HCEC 1CT (cell line): ENCODE measurements at regions not wholly inside any gene's neighbourhood (a gene's known extent, or its start where the extent isn't known, plus 50 kb on each side); places are given as distances from the start of the nearest gene placed in this dataset.

Experiments used
- DNase-seq: peaks from one replicate; pipeline ENCODE4 v3.0.0-alpha.2; 2017

- DNase-seq, result no peak
These were observed 604.0 kb downstream of the HS3ST4 start for GRCh38 chr16:26295625-26296304.

GRCh38 chr16:26301516-26301915 lies 609.8 kb downstream of the HS3ST4 start:
- DNase-seq, result no peak

- DNase-seq, result no peak
These were observed 625.1 kb downstream of the HS3ST4 start for GRCh38 chr16:26316683-26317464.

- DNase-seq, result no peak
These were observed 626.1 kb downstream of the HS3ST4 start for GRCh38 chr16:26317885-26318284.

- no peak for DNase-seq
These were observed 638.9 kb downstream of the HS3ST4 start for GRCh38 chr16:26330654-26331053.

- DNase-seq, result no peak
These were observed 642.7 kb downstream of the HS3ST4 start for GRCh38 chr16:26334218-26335111.

GRCh38 chr16:26335236-26335853 lies 643.6 kb downstream of the HS3ST4 start:
- DNase-seq, result no peak

- DNase-seq, result no peak
These were observed 650.9 kb downstream of the HS3ST4 start for GRCh38 chr16:26342621-26343020.

- no peak for DNase-seq
These were observed 652.5 kb downstream of the HS3ST4 start for GRCh38 chr16:26344240-26344776.

- no peak for DNase-seq
These were observed 653.2 kb downstream of the HS3ST4 start for GRCh38 chr16:26344976-26345375.

- no peak for DNase-seq
These were observed 654.2 kb downstream of the HS3ST4 start for GRCh38 chr16:26345966-26346365.

- no peak for DNase-seq
These were observed 656.3 kb downstream of the HS3ST4 start for GRCh38 chr16:26348095-26348494.

- DNase-seq, result no peak
These were observed 669.1 kb downstream of the HS3ST4 start for GRCh38 chr16:26360867-26361266.

- no peak for DNase-seq
These were observed 671.8 kb downstream of the HS3ST4 start for GRCh38 chr16:26363581-26363980.

- DNase-seq, result no peak
These were observed 673.6 kb downstream of the HS3ST4 start for GRCh38 chr16:26365161-26365940.

- no peak for DNase-seq
These were observed 679.6 kb downstream of the HS3ST4 start for GRCh38 chr16:26371349-26371869.

GRCh38 chr16:26374279-26374925 lies 682.6 kb downstream of the HS3ST4 start:
- no peak for DNase-seq

- DNase-seq, result no peak
These were observed 684.1 kb upstream of the C16orf82 start for GRCh38 chr16:26382586-26382985.

GRCh38 chr16:26386096-26386495 lies 680.6 kb upstream of the C16orf82 start:
- no peak for DNase-seq

GRCh38 chr16:26391833-26392232 lies 674.9 kb upstream of the C16orf82 start:
- no peak for DNase-seq

GRCh38 chr16:26394409-26394808 lies 672.3 kb upstream of the C16orf82 start:
- DNase-seq, result no peak
